ENCODE measurements at regions not wholly inside any gene's neighbourhood (a gene's known extent, or its start where the extent isn't known, plus 50 kb on each side); places are given as distances from the start of the nearest gene placed in this dataset.

GRCh38 chr15:70474471-70475406 lies 288.6 kb downstream of the UACA start:
- DNase-seq (ENCODE audit: low read depth, low spot score) = peak; percentile 98

GRCh38 chr15:70473581-70474370 lies 289.6 kb downstream of the UACA start:
- DNase-seq (ENCODE audit: low read depth, low spot score) = peak; percentile 15

GRCh38 chr15:70471517-70471916 lies 291.8 kb downstream of the UACA start:
- DNase-seq (ENCODE audit: low read depth, low spot score) = no peak

GRCh38 chr15:70470556-70471191 lies 292.7 kb downstream of the UACA start:
- DNase-seq (ENCODE audit: low read depth, low spot score) = no peak

DNA sequence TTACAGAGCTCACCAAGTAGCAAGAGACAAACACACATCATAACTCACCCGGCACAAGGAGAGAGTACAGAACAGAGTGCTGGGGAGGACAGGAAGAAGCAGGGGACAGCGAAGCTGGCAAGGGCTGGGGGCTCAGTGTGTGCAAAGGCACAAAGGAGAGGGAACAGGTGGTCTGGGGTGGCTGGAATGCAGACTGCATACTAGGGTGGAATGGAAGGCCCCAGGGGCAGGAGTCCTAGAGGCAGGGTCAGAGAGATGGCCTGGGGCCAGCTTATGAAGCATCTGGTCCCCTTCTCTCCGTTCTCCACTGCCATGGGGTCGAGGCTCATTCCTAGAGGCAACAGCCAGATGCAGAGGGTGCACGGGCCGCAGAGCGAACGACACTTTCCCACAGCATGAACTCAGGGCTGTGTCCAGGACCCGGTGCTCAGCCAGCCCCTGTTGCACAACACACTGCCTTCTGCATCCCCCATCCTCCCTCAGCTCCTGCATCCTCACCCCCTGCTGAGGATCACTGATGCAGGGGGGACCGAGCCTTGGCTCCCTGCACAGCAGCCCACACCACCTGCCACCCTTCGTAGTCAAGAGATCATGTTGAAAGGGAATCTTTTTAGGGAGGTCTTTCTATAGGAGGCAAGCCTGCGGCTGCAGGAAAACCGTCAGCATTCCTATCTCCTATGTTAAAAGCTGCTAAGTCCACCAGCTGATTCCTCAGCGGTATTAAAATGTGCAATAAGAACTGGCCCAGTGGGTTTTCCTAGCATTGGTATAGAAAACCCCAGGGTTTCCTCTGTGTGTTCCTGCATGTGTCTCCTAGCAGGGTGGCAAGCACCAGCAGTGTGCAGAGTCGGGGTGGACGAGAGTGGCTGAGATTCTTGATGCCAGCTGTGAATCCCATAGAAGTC lies 293.5 kb downstream of the UACA start:
- DNase-seq (ENCODE audit: low read depth, low spot score) = no peak

DNA sequence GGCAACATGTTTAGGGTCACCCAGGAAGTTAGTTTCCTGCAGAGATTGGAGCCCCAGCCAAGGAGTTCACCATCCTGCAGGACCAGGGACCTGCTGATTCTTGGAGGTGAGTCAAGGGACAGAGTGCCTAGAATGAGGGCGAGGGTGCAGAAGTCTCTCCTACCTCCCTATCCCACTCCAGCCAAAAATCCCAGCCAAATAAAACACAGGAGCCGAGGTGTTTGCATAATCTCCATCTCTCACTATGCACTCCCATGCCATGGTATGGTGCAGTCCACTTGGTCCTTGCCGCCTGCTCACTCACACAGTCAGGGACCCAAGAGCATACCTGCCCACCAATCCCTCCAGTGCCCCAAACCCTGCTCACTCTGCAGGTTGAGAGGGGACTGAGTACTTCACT lies 294.2 kb downstream of the UACA start:
- no peak for DNase-seq (ENCODE audit: low read depth, low spot score)

DNA sequence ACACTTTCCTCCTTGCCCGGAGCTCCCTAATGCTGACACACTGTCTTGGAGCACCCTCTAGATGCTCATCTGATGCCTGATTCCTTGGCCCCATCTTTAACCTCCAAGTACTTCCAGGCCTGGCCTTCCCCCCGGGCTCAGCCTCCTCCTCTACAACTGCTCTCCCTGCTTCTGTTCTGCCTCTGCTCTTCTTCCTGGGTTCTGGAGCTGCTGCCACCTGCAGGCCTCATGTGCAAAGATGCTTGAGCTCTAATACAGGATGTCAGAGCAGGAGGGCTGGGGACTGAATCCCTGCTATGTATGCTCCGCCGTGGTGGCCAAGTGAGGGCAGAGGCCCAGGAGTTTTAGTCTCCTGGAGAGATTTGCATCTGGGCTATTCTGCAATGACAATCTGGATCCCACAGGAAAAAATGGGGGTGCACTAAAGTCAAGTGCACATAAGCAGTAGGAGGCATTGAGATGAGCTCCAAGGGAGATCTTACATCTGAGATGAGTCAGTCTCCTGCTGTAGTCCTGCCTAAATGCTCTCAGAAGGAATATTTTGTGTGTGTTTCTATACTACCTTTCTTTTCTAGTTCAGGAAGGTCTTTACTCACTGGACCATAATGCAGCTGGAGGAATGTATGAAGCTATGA lies 296.3 kb downstream of the UACA start:
- peak; percentile 80 for DNase-seq (ENCODE audit: low read depth, low spot score)

DNA sequence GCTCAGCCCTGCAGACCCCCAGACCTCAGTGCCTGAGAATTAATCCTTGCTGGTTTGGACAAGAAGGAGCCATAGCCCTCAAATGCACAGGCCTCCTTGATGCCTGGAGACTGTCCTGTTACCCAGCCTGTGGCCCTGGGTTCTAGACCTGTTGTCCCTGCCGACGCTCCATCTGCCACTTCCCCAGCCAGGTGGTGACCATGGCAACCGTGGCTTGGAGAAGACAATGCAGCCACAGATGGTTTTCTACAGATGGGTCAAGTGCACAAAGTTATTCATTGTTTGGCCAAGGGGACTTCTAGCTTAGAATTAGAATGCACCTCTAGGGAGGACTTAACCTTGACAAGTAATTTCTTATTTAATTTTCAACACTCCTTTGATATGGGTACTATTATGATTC lies 297.1 kb downstream of the UACA start:
- DNase-seq (ENCODE audit: low read depth, low spot score) = no peak

DNA sequence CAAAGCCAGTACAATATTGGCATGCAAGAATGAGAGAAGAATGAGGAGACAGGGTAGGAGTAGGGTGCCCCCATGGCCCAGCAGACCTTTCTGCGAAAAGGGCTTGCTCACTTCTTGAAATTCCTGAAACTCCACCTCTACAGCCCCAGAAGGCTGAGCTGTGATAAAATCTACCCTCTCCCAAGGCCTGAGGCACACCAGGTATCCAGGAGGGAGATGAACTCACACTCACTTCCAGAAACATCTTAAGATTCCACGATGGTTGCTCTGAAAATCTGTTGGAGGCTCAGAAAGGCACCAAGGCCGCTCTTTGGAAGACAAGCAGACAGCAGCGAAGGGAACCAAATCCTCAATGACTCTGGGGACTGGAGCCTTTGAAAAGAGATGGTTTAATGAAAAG lies 297.5 kb downstream of the UACA start:
- DNase-seq (ENCODE audit: low read depth, low spot score) = no peak

- no peak for DNase-seq (ENCODE audit: low read depth, low spot score)
These were observed 299.9 kb downstream of the UACA start for GRCh38 chr15:70463453-70463834.

DNA sequence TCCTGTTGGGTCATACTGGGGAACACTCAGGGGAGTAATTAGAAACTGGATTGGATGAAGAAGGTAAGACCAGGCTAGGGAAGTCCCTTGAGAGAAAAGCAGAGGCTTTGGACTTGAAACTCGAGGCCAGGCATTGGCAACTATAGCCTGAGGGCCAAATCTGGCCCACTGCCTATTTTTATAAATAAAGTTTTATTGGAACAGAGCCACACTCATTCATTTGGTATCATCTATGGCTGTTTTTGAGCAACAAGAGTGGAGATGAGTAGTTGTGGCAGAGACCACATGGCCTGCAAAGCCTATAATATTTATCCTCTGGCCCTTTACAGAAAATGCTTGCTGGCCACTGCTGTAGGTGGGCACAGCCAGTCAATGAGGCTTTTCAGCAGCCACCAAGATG lies 301.4 kb downstream of the UACA start:
- no peak for DNase-seq (ENCODE audit: low read depth, low spot score)

DNA sequence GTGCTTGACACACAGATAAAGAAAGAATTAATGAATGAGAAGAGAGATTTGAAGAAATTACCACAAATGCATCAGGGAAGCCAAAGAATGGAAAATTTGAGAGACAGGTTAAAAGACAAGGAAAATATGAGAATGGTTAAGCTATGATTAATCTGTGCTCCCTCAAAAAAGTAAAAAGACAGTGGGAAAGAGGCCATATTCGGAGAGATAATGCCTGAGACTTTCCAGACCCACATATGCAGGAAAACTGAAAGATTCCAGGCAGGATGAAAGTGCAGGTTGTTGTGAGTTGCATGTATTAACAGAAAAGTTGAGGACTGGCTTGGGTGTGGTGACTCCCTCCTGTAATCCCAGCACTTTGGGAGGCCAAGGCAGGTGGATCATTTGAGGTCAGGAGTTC lies 302.3 kb downstream of the UACA start:
- DNase-seq (ENCODE audit: low read depth, low spot score) = no peak

DNA sequence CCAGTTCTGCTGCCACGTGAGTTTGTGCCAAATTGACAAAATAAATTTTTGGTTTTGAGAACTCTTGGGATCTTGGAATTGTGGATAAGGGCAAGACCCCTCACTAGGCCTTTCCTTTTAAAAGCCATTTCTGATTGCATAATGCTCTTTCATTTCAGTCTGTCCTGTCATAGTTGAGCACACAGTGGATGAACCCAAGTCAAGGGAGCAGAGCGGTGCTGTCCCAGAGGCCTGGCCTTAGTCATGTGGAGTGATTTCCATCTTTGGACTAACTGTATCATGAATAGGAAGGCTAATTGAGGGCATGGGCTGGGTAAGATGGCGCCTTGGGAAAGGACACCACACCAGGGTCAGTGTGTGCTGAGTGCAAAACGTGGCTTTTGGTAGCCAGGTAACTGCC lies 304.0 kb downstream of the UACA start:
- DNase-seq (ENCODE audit: low read depth, low spot score) = no peak

DNA sequence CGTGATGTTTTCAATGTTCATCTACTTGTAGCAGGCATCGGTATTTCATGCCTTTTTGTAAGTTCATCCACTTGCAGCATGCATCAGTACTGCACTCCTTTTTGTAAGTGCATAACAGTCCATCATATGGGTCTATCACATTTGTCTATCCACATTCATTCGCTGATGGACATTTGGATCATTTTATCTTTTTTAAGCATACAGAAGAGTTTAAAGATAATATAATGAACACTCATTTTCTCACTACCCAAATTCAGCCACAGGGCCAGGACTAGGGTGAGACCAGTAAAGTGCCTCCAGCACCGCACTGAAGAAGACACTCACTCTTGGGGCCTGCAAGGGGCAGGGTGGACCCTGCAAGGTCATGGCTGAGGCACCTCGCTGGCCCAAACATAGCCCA lies 309.6 kb downstream of the UACA start:
- no peak for DNase-seq (ENCODE audit: low read depth, low spot score)

GRCh38 chr15:70453238-70453637 lies 310.1 kb downstream of the UACA start:
- no peak for DNase-seq (ENCODE audit: low read depth, low spot score)

DNA sequence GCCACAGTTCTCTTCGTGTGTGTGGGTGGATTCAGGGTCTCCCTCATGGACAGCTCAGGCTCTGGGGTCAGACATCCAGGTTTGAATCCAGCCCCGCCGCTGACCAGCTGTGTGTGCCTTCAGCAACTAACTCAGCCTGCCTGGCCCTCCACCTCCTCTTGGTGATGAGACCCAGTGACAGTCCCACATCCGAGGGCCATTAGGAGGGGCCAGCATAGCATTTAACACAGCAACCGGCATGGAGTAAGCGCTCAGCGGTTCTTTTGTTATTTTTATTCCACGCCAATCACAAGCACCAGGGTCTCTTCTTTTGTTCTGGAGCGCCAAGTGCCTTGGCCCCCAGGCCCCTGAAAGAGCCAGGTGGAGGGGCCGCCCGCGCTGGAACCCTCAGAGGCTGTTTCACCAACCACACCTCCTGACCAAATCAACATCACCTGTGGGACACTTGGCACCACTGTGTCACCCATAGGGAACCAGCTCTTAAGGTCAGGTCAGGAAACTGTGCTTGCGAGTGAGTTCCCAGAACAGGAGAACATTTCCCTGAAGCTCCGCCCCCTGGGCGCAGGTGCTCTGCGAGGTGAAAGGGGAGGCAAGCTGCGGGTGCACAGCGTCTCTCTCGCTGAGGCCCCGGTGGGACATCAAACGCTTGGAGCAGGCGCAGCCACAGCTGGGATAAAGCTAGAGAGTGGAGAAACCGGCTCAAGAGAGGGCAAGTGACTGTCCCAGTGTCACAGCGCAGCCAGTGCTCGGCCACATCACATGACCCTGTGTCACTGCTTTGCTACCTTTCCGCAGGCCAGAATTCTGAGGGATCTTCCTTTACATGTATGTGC lies 311.3 kb downstream of the UACA start:
- DNase-seq (ENCODE audit: low read depth, low spot score) = no peak

- no peak for DNase-seq (ENCODE audit: low read depth, low spot score)
These were observed 313.3 kb downstream of the UACA start for GRCh38 chr15:70450142-70450443.

- DNase-seq (ENCODE audit: low read depth, low spot score) = no peak
These were observed 313.8 kb downstream of the UACA start for GRCh38 chr15:70449311-70450141.

All from astrocyte of the hippocampus (primary cell).